ENCODE measurements at regions not wholly inside any gene's neighbourhood (a gene's known extent, or its start where the extent isn't known, plus 50 kb on each side); places are given as distances from the start of the nearest gene placed in this dataset.
"Not testable (repeated sequence)": the region's sequence is repeated elsewhere in the genome, so short reads cannot be mapped to it uniquely, and the experiment has no call there.

GRCh38 chr16:64693946-64694345 lies 427.9 kb downstream of the CDH11 start:
- H3K4me3 ChIP-seq (ENCODE audit: low read length): no peak overlapping the region

DNA sequence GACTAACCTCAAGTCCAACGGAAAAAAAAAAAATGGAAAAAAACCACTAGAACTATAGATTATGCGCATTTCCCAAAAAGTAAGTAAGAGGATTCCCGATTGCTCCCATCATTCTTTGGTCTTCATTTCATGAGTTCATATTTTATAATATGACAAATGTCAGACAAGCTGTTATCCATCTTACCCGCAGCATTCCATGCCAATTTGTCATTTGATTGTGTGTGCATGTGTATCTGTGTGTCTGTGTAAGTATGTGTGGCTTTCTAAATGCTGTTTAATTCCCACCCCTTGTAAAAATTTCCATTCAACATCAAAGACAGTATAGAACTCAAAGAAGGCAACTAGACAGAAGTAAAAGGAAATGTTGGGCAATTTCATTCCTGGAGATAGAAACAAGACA lies 434.1 kb downstream of the CDH11 start:
- H3K9me3 ChIP-seq (ENCODE audit: control insufficient read depth, low read depth, low read length): no peaks in the 10 kb centered on the region
- H3K9ac ChIP-seq (ENCODE audit: low read length): no peak overlapping the region
- no peaks in the 10 kb centered on the region for H3K36me3 ChIP-seq (ENCODE audit: control insufficient read depth, low read depth, low read length)
- no peak overlapping the region for H3K27ac ChIP-seq (ENCODE audit: low read length)
- H3K4me1 ChIP-seq (ENCODE audit: control insufficient read depth, low read depth, low read length): no peaks in the 10 kb centered on the region
- no peak overlapping the region for H3K4me3 ChIP-seq (ENCODE audit: low read length)
- no peaks in the 10 kb centered on the region for H3K27me3 ChIP-seq (ENCODE audit: control insufficient read depth, insufficient read depth, low read length)

More at GRCh38 chr16:64693946-64694345, 427.9 kb downstream of the CDH11 start:
- Histone ChIP-seq H3K4me1 (ENCODE audit: control insufficient read depth, low read depth, low read length) (no peaks in the 10 kb centered on the region), H3K27me3 (ENCODE audit: control insufficient read depth, insufficient read depth, low read length) (no peaks in the 10 kb centered on the region), H3K36me3 (ENCODE audit: control insufficient read depth, low read depth, low read length) (no peaks in the 10 kb centered on the region), H3K9ac (ENCODE audit: low read length) (no peak overlapping the region), H3K9me3 (ENCODE audit: control insufficient read depth, low read depth, low read length) (no peaks in the 10 kb centered on the region), H3K27ac (ENCODE audit: low read length) (no peak overlapping the region)

DNA sequence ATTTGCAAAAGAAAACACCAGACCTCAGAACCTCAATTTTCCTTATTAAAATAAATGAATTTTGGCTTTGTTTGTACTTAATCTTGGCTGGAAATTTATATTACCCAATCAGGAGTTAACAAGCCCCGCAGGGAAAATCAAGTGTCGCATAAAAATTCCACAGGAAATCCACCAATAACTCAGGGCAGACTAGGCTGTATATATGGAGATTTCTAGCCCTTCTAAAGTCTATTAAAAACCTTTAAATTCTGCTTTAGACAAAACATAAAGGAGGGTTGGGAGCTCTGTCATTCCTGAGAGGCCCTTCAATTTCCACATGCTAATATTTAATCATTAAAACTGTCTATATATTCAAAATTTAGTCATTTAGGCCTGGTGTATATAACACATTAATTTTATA lies 434.7 kb downstream of the CDH11 start:
- Histone ChIP-seq H3K27me3 (ENCODE audit: control insufficient read depth, insufficient read depth, low read length) (no peaks in the 10 kb centered on the region), H3K4me3 (ENCODE audit: low read length) (no peak overlapping the region), H3K9ac (ENCODE audit: low read length) (no peak overlapping the region), H3K27ac (ENCODE audit: low read length) (no peak overlapping the region), H3K36me3 (ENCODE audit: control insufficient read depth, low read depth, low read length) (no peaks in the 10 kb centered on the region), H3K4me1 (ENCODE audit: control insufficient read depth, low read depth, low read length) (no peaks in the 10 kb centered on the region), H3K9me3 (ENCODE audit: control insufficient read depth, low read depth, low read length) (no peaks in the 10 kb centered on the region)

GRCh38 chr16:64679976-64680690 lies 441.7 kb downstream of the CDH11 start:
- Histone ChIP-seq H3K27me3 (ENCODE audit: control insufficient read depth, insufficient read depth, low read length) (no peaks in the 10 kb centered on the region), H3K27ac (ENCODE audit: low read length) (no peak overlapping the region), H3K36me3 (ENCODE audit: control insufficient read depth, low read depth, low read length) (no peaks in the 10 kb centered on the region), H3K9ac (ENCODE audit: low read length) (no peak overlapping the region), H3K4me3 (ENCODE audit: low read length) (no peak overlapping the region), H3K9me3 (ENCODE audit: control insufficient read depth, low read depth, low read length) (no peaks in the 10 kb centered on the region), H3K4me1 (ENCODE audit: control insufficient read depth, low read depth, low read length) (no peaks in the 10 kb centered on the region)

DNA sequence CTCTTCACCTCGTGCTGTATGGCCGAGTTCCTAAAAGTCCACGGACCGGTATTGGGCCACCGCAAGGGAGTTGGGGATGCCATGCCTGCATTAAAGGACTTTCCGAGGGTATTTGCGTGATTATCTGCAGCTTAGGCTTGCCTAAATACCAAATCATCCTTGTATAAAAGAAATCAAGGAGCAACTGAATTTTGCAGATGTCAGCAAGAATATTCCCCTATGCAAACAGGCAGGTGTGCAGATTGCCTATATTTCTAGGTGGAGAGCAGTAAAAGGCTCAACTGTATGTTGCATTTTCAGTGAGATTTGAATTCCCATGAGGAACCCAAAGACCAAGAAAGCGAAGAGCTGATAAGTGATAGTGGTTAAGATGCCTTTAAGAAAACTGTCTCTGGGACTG lies 452.3 kb downstream of the CDH11 start:
- Histone ChIP-seq H3K27ac (ENCODE audit: low read length) (no peak overlapping the region), H3K9me3 (ENCODE audit: control insufficient read depth, low read depth, low read length) (no peaks in the 10 kb centered on the region), H3K4me1 (ENCODE audit: control insufficient read depth, low read depth, low read length) (no peaks in the 10 kb centered on the region)

GRCh38 chr16:64667334-64667877 lies 454.5 kb downstream of the CDH11 start:
- Histone ChIP-seq H3K9ac (ENCODE audit: low read length) (no peak overlapping the region), H3K36me3 (ENCODE audit: control insufficient read depth, low read depth, low read length) (no peaks in the 10 kb centered on the region), H3K4me3 (ENCODE audit: low read length) (no peak overlapping the region), H3K27me3 (ENCODE audit: control insufficient read depth, insufficient read depth, low read length) (no peaks in the 10 kb centered on the region), H3K4me1 (ENCODE audit: control insufficient read depth, low read depth, low read length) (no peaks in the 10 kb centered on the region), H3K27ac (ENCODE audit: low read length) (no peak overlapping the region), H3K9me3 (ENCODE audit: control insufficient read depth, low read depth, low read length) (no peaks in the 10 kb centered on the region)

More for the DNA sequence above, 452.3 kb downstream of the CDH11 start:
- Histone ChIP-seq H3K9ac (ENCODE audit: low read length) (no peak overlapping the region), H3K27me3 (ENCODE audit: control insufficient read depth, insufficient read depth, low read length) (no peaks in the 10 kb centered on the region), H3K36me3 (ENCODE audit: control insufficient read depth, low read depth, low read length) (no peaks in the 10 kb centered on the region), H3K4me3 (ENCODE audit: low read length) (no peak overlapping the region)

DNA sequence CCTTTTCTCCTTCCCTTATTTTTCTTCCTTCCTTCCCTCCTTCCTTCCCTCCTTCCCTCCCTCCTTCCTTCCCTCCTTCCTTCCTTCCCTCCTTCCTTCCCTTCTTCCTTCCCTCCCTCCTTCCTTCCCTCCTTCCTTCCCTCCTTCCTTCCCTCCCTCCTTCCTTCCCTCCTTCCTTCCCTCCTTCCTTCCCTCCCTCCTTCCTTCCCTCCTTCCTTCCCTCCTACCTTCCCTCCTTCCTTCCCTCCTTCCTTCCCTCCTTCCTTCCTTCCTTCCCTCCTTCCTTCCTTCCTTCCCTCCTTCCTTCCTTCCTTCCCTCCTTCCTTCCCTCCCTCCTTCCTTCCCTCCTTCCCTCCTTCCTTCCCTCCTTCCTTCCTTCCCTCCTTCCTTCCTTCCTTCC lies 459.6 kb downstream of the CDH11 start:
- H3K9me3 ChIP-seq (ENCODE audit: control insufficient read depth, low read depth, low read length); H3K4me3 ChIP-seq (ENCODE audit: low read length); H3K27me3 ChIP-seq (ENCODE audit: control insufficient read depth, insufficient read depth, low read length); H3K27ac ChIP-seq (ENCODE audit: low read length); H3K36me3 ChIP-seq (ENCODE audit: control insufficient read depth, low read depth, low read length); H3K9ac ChIP-seq (ENCODE audit: low read length); H3K4me1 ChIP-seq (ENCODE audit: control insufficient read depth, low read depth, low read length): not testable (repeated sequence)

DNA sequence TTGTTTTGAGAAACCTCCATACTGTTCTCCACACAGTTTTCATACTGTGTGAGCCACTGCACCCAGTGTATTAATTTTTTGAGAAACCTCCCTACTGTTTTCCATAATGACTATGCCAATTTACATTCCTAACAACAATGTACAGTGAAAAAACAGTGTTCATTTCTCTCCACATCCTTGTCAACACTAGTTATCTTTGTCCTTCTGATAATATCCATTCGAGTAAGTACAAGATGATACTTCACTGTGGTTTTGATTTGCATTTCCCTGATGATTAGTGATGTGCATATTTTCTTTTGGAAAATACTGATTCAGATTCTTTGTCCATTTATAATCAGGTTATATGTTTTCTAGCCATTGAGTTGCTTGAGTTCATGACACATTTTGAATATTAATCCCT lies 462.0 kb downstream of the CDH11 start:
- no peaks in the 10 kb centered on the region for H3K36me3 ChIP-seq (ENCODE audit: control insufficient read depth, low read depth, low read length)
- no peaks in the 10 kb centered on the region for H3K27me3 ChIP-seq (ENCODE audit: control insufficient read depth, insufficient read depth, low read length)
- no peaks in the 10 kb centered on the region for H3K9me3 ChIP-seq (ENCODE audit: control insufficient read depth, low read depth, low read length)
- H3K27ac ChIP-seq (ENCODE audit: low read length): no peak overlapping the region
- H3K4me1 ChIP-seq (ENCODE audit: control insufficient read depth, low read depth, low read length): no peaks in the 10 kb centered on the region
- no peak overlapping the region for H3K4me3 ChIP-seq (ENCODE audit: low read length)
- no peak overlapping the region for H3K9ac ChIP-seq (ENCODE audit: low read length)

GRCh38 chr16:64657316-64658011 lies 464.4 kb downstream of the CDH11 start:
- Histone ChIP-seq H3K4me1 (ENCODE audit: control insufficient read depth, low read depth, low read length) (no peaks in the 10 kb centered on the region), H3K27ac (ENCODE audit: low read length) (no peak overlapping the region), H3K4me3 (ENCODE audit: low read length) (no peak overlapping the region), H3K9ac (ENCODE audit: low read length) (no peak overlapping the region), H3K9me3 (ENCODE audit: control insufficient read depth, low read depth, low read length) (no peaks in the 10 kb centered on the region), H3K36me3 (ENCODE audit: control insufficient read depth, low read depth, low read length) (no peaks in the 10 kb centered on the region), H3K27me3 (ENCODE audit: control insufficient read depth, insufficient read depth, low read length) (no peaks in the 10 kb centered on the region)

DNA sequence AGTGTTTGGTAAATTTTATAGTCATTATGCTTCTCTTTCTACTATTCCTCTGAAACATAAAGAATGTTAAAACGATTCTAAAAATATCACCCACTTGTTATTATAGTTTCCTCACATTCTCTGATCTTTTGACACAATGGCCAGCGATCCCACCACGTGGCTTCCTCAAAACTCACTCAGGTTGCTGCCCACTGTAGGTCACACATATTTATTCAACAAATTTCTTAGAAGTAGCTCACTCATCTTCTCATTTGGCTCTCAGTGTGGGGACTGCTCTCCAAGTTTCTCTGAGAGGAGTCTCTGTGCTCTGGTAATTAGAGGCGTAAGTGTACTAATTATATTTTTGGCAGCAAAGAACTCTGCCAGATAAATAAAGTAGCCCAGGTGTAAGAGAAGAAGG lies 465.4 kb downstream of the CDH11 start:
- no peaks in the 10 kb centered on the region for H3K9me3 ChIP-seq (ENCODE audit: control insufficient read depth, low read depth, low read length)
- no peak overlapping the region for H3K27ac ChIP-seq (ENCODE audit: low read length)
- no peak overlapping the region for H3K4me3 ChIP-seq (ENCODE audit: low read length)
- H3K9ac ChIP-seq (ENCODE audit: low read length): no peak overlapping the region
- H3K27me3 ChIP-seq (ENCODE audit: control insufficient read depth, insufficient read depth, low read length): no peaks in the 10 kb centered on the region
- no peaks in the 10 kb centered on the region for H3K36me3 ChIP-seq (ENCODE audit: control insufficient read depth, low read depth, low read length)
- H3K4me1 ChIP-seq (ENCODE audit: control insufficient read depth, low read depth, low read length): no peaks in the 10 kb centered on the region

DNA sequence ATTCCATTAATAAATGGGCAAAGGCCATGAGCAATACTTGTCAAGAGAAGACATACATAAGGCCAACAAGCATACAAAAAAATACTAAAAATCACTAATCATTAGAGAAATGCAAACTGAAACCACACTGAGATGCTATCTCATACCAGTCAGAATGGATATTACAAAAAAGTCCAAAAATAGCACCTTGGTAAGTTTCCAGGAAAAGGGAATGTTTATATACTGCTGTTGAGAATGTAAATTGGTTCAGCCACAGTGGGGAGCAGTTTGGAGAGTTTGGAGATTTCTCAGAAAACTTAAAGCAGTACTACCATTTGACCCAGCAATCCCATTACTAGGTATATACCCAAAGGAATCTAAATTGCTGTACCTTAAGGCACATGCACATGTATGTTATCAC lies 467.7 kb downstream of the CDH11 start:
- Histone ChIP-seq H3K27ac (ENCODE audit: low read length) (no peak overlapping the region), H3K4me3 (ENCODE audit: low read length) (no peak overlapping the region), H3K27me3 (ENCODE audit: control insufficient read depth, insufficient read depth, low read length) (no peaks in the 10 kb centered on the region), H3K36me3 (ENCODE audit: control insufficient read depth, low read depth, low read length) (no peaks in the 10 kb centered on the region), H3K9ac (ENCODE audit: low read length) (no peak overlapping the region), H3K9me3 (ENCODE audit: control insufficient read depth, low read depth, low read length) (no peaks in the 10 kb centered on the region), H3K4me1 (ENCODE audit: control insufficient read depth, low read depth, low read length) (no peaks in the 10 kb centered on the region)

DNA sequence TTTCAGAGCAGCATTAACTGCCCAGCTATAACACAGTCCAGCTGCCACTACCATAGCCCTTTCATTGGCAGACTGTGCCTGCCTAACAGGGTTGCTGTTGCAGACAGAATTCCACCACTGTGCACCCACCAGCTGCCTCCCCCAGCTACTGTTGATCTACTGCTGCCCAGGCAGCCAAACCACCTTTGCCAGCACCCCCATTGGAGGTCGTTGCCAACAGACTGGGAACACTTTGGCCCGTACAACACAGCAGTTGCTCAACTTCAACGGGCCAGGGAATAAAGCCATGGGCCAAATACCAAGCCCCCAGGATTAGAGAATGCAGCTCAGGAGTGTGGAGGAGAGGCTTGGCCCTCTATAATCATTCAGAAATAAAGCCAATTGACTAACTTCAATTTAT lies 473.6 kb downstream of the CDH11 start:
- H3K9ac ChIP-seq (ENCODE audit: low read length): no peak overlapping the region
- H3K4me1 ChIP-seq (ENCODE audit: control insufficient read depth, low read depth, low read length): no peaks in the 10 kb centered on the region
- no peak overlapping the region for H3K4me3 ChIP-seq (ENCODE audit: low read length)
- no peaks in the 10 kb centered on the region for H3K27me3 ChIP-seq (ENCODE audit: control insufficient read depth, insufficient read depth, low read length)
- H3K36me3 ChIP-seq (ENCODE audit: control insufficient read depth, low read depth, low read length): no peaks in the 10 kb centered on the region
- no peaks in the 10 kb centered on the region for H3K9me3 ChIP-seq (ENCODE audit: control insufficient read depth, low read depth, low read length)
- no peak overlapping the region for H3K27ac ChIP-seq (ENCODE audit: low read length)
